ENCODE measurements at regions not wholly inside any gene's neighbourhood (a gene's known extent, or its start where the extent isn't known, plus 50 kb on each side); places are given as distances from the start of the nearest gene placed in this dataset.

- no peak overlapping the region for H3K4me3 Mint-ChIP-seq
- TF ChIP-seq CTCF (IDR thresholded peaks at IDR 0.05; ENCODE audit: unreplicated experiment in 3 of 3), result no peak
- peaks cover 30% of the 10 kb centered on the region for H3K4me1 Mint-ChIP-seq
- no peak overlapping the region for H3K27ac Mint-ChIP-seq
- H3K9me3 Mint-ChIP-seq, result peaks cover 8% of the 10 kb centered on the region
- no peaks in the 10 kb centered on the region for H3K36me3 Mint-ChIP-seq (ENCODE audit: low read depth)
- H3K27me3 Mint-ChIP-seq (ENCODE audit: low read depth), result peaks cover 47% of the 10 kb centered on the region
Observed at GRCh38 chr22:44590291-44590690, 92.3 kb upstream of the RTL6 start.

GRCh38 chr22:44589831-44590230 lies 91.8 kb upstream of the RTL6 start:
- TF ChIP-seq CTCF (IDR thresholded peaks at IDR 0.05; ENCODE audit: unreplicated experiment in 3 of 3), result no peak
- H3K4me1 Mint-ChIP-seq, result peaks cover 27% of the 10 kb centered on the region
- no peak overlapping the region for H3K4me3 Mint-ChIP-seq
- H3K9me3 Mint-ChIP-seq, result peaks cover 8% of the 10 kb centered on the region
- H3K36me3 Mint-ChIP-seq (ENCODE audit: low read depth), result no peaks in the 10 kb centered on the region
- no peak overlapping the region for H3K27ac Mint-ChIP-seq
- H3K27me3 Mint-ChIP-seq (ENCODE audit: low read depth), result peaks cover 47% of the 10 kb centered on the region

GRCh38 chr22:44588348-44588747 lies 90.3 kb upstream of the RTL6 start:
- Mint-ChIP-seq H3K27me3 (ENCODE audit: low read depth) (peaks cover 50% of the 10 kb centered on the region), H3K9me3 (peaks cover 8% of the 10 kb centered on the region), H3K27ac (no peak overlapping the region), H3K4me3 (no peak overlapping the region), H3K4me1 (peaks cover 20% of the 10 kb centered on the region), H3K36me3 (ENCODE audit: low read depth) (no peaks in the 10 kb centered on the region)
- TF ChIP-seq CTCF (IDR thresholded peaks at IDR 0.05; ENCODE audit: unreplicated experiment in 3 of 3), result no peak

GRCh38 chr22:44587737-44588310 lies 89.8 kb upstream of the RTL6 start:
- Mint-ChIP-seq H3K4me1 (peaks cover 19% of the 10 kb centered on the region), H3K4me3 (no peak overlapping the region), H3K27ac (peak overlapping the region in 1 of 3 experiments; percentile 35), H3K9me3 (peaks cover 8% of the 10 kb centered on the region), H3K27me3 (ENCODE audit: low read depth) (peaks cover 56% of the 10 kb centered on the region), H3K36me3 (ENCODE audit: low read depth) (no peaks in the 10 kb centered on the region)
- no peak for TF ChIP-seq CTCF (IDR thresholded peaks at IDR 0.05; ENCODE audit: unreplicated experiment in 3 of 3)

DNA sequence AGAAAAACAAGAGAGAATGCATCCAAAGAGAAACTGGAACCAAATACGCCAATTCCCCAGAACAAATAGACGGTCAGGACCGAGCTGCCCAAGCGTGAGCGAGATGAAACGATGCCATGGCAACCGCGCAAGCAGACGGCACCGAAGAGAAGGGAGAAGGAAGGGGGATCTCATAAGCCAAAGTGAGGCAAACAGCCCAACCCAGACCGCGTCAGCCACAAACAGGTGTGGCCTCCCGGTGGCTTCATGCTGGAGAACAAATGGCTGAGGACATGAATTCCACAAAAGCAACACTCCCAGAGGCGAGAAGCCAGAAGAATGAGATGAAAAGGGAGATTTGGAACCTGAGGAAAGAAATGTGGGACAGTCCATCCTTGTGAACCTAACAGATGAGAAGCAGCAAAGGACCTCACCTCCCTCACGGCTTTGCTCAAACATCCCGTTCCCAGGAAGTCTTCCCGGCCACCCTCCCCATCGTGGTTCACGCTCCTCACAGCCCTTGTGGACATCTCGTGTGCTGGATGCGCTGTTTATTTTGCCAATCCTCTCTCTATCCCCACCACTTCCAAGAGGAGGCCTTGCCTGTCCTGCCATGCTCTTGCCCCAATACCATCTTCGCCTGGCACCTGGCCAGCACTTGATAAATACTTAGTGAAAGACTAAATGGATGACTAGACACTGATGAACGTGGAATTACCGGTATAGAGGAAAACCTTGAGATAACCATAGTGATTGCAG lies 89.1 kb upstream of the RTL6 start:
- Mint-ChIP-seq H3K4me1 (peaks cover 13% of the 10 kb centered on the region), H3K36me3 (ENCODE audit: low read depth) (no peaks in the 10 kb centered on the region), H3K27me3 (ENCODE audit: low read depth) (peaks cover 56% of the 10 kb centered on the region), H3K27ac (peak overlapping the region in 2 of 3 experiments; percentile 23 to 35), H3K4me3 (peak overlapping the region in 1 of 3 experiments; percentile 31), H3K9me3 (peaks cover 8% of the 10 kb centered on the region)
- TF ChIP-seq CTCF (IDR thresholded peaks at IDR 0.05; ENCODE audit: unreplicated experiment in 3 of 3), result no peak

Measured in nephron (organoid).